Body of pancreas (tissue), 4 donors: ENCODE measurements at regions not wholly inside any gene's neighbourhood (a gene's known extent, or its start where the extent isn't known, plus 50 kb on each side); places are given as distances from the start of the nearest gene placed in this dataset.
"Not testable (repeated sequence)": the region's sequence is repeated elsewhere in the genome, so short reads cannot be mapped to it uniquely, and the experiment has no call there.

ENCODE experiments used
- ATAC-seq: fragments of 150-250 bp; one replicate; pipeline ENCODE4 v1.9.1; 2016
- DNase-seq, 4 donors: peaks; one replicate each; pipeline ENCODE4 v3.0.0-alpha.2; 2019
- H3K27ac ChIP-seq, 4 donors: fragments of 200-600 bp; sonication (generic); 1 replicate in 3 of 4; 2 replicates in 1 of 4; pipeline versions ENCODE4 v1.5.1 to v1.6.1; 2016 to 2019; ENCODE audit warnings: mild to moderate bottlenecking in 1 of 4, mixed read lengths in 1 of 4, moderate library complexity in 1 of 4
- H3K27me3 ChIP-seq, 2 donors: fragments of 200-600 bp; sonication (generic); one replicate each; pipeline ENCODE4 v1.6.0; 2016; ENCODE audit warnings: mild to moderate bottlenecking in 1 of 2
- H3K36me3 ChIP-seq, 2 donors: fragments of 200-600 bp; sonication (generic); replicated peaks in 1 of 2; 2 replicates each; pipeline ENCODE4 v1.5.1; 2016; ENCODE audit warnings: low read depth in 2 of 2; ENCODE audit not compliant: insufficient read depth in 1 of 2
- H3K4me1 ChIP-seq: fragments of 200-600 bp; sonication (generic); one replicate; pipeline ENCODE4 v1.6.0; 2016
- H3K4me3 ChIP-seq, 2 donors: fragments of 200-600 bp; sonication (generic); 1 replicate in 1 of 2; 2 replicates in 1 of 2; pipeline ENCODE4 v1.5.1; 2016 to 2019
- H3K9me3 ChIP-seq, 3 donors: fragments of 200-600 bp; sonication (generic); 1 replicate in 2 of 3; 2 replicates in 1 of 3; pipeline ENCODE4 v1.5.1; 2016
- CTCF ChIP-seq, 7 experiments: fragments of 450-650 bp in 4 of 7; fragments of 200-600 bp in 3 of 7; sonication (generic) in 3 of 7; IDR thresholded peaks; one replicate each; pipeline ENCODE4 v1.5.1; 2016 to 2019; ENCODE audit warnings: antibody characterized with exemption in 7 of 7
- POLR2A ChIP-seq, 3 donors: fragments of 450-650 bp; IDR thresholded peaks; one replicate each; pipeline ENCODE4 v1.6.1; 2016; ENCODE audit warnings: antibody characterized with exemption in 3 of 3, mild to moderate bottlenecking in 2 of 3
- WGBS, 2 donors: methylation state at CpG; one replicate each; pipeline ENCODE4 v1.1.5; 2017; 5-methylcytosine and 5-hydroxymethylcytosine counted together
- intact Hi-C: fragments of 100-400 bp; cut with DNase I; formaldehyde crosslinking; loops from one replicate; pipeline ENCODE4 v1.15.1; 2023

DNA sequence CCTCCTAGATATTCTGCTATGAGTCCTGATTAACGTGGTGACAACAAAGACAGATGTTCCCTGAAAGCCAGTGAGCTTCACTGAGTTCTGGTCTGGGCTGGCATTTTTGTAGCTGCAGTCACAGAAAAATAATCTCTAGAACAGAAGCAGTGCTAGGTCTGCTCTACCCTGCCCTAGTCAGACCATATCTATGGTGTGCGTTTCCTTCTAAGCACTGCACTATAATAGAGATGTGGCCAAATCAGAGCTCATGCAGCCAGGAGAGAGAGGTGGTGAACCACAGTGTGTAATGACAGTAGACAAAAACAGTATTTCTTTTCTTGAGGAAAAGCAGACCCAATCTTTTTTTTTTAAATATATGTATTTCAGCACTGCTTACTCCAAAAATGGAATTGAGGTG is 76.3 kb downstream of the CMAS start:
- intact Hi-C loops = no loop called here
- DNase-seq (no peak), ATAC-seq (no peak)
- Histone ChIP-seq H3K9me3 (no peaks in the 10 kb centered on the region), H3K27me3 (no peaks in the 10 kb centered on the region), H3K36me3 (no peaks in the 10 kb centered on the region), H3K27ac (no peak overlapping the region), H3K4me3 (no peak overlapping the region), H3K4me1 (no peaks in the 10 kb centered on the region)
- no peak for TF ChIP-seq POLR2A (IDR thresholded peaks at IDR 0.05)
- no peak for TF ChIP-seq CTCF (IDR thresholded peaks at IDR 0.05)
- WGBS, 2 donors = 35% methylated on average over 2 of the region's 2 CpGs

GRCh38 chr12:22124987-22125386 is 79.0 kb downstream of the CMAS start:
- H3K36me3 ChIP-seq = no peaks in the 10 kb centered on the region
- no peak for DNase-seq
- no peak overlapping the region for H3K4me3 ChIP-seq
- H3K27me3 ChIP-seq = no peaks in the 10 kb centered on the region
- TF ChIP-seq CTCF (IDR thresholded peaks at IDR 0.05) (no peak), POLR2A (IDR thresholded peaks at IDR 0.05) (no peak)
- intact Hi-C loops = no loop called here
- no peak overlapping the region for H3K27ac ChIP-seq
- H3K9me3 ChIP-seq = no peaks in the 10 kb centered on the region
- 62 to 88% methylated on average over 1 to 2 of the region's 2 CpGs for WGBS, 2 donors
- ATAC-seq = no peak
- H3K4me1 ChIP-seq = no peaks in the 10 kb centered on the region

- intact Hi-C loops = not testable (repeated sequence)
- 27 to 29% methylated on average over 2 of the region's 2 CpGs for WGBS, 2 donors
These were observed 80.1 kb downstream of the CMAS start for GRCh38 chr12:22126101-22126500.

GRCh38 chr12:22126758-22127157 is 80.7 kb downstream of the CMAS start:
- TF ChIP-seq POLR2A (IDR thresholded peaks at IDR 0.05) (no peak), CTCF (IDR thresholded peaks at IDR 0.05) (no peak)
- no peak overlapping the region for H3K27ac ChIP-seq
- 0% methylated on average over 1 of the region's 1 CpG for WGBS, 2 donors
- H3K36me3 ChIP-seq = no peaks in the 10 kb centered on the region
- no peaks in the 10 kb centered on the region for H3K27me3 ChIP-seq
- DNase-seq (no peak), ATAC-seq (no peak)
- intact Hi-C loops = no loop called here
- no peak overlapping the region for H3K4me3 ChIP-seq
- no peaks in the 10 kb centered on the region for H3K9me3 ChIP-seq
- H3K4me1 ChIP-seq = no peaks in the 10 kb centered on the region

More at GRCh38 chr12:22126101-22126500, 80.1 kb downstream of the CMAS start:
- DNase-seq, H3K27me3 ChIP-seq, H3K4me1 ChIP-seq, H3K36me3 ChIP-seq, H3K4me3 ChIP-seq, ATAC-seq, H3K27ac ChIP-seq, H3K9me3 ChIP-seq: not testable (repeated sequence)

DNA sequence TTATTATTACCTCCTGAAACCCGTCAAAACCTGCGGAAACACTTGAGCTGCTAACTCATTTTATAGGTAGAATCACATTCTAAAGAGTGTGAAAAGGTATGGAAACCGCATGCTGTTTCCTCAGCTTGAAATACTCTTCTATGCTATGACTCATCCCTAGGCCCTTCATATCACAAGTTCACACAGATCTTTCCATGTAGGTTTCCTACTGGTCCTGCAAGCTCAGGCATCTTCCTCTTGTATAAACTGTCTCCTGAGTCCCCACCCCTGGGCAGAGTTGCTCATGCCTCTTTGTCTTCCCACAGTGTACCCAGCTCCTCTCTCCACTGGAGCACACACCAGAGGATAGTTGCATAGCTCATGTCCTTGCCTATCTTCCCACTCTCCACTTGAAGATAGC is 84.7 kb downstream of the CMAS start:
- ATAC-seq = no peak
- Histone ChIP-seq H3K27ac (no peak overlapping the region), H3K4me3 (no peak overlapping the region), H3K4me1 (no peaks in the 10 kb centered on the region), H3K36me3 (no peaks in the 10 kb centered on the region), H3K9me3 (no peaks in the 10 kb centered on the region), H3K27me3 (no peaks in the 10 kb centered on the region)
- DNase-seq = no peak
- intact Hi-C loops = no loop called here
- 80 to 87% methylated on average over 3 of the region's 3 CpGs for WGBS, 2 donors
- TF ChIP-seq POLR2A (IDR thresholded peaks at IDR 0.05) (no peak), CTCF (IDR thresholded peaks at IDR 0.05) (no peak)

GRCh38 chr12:22136604-22137117 is 90.6 kb downstream of the CMAS start:
- H3K36me3 ChIP-seq, DNase-seq, H3K27me3 ChIP-seq, H3K27ac ChIP-seq, intact Hi-C loops, H3K4me3 ChIP-seq, H3K4me1 ChIP-seq, H3K9me3 ChIP-seq, ATAC-seq: not testable (repeated sequence)
- WGBS, 2 donors = 81% methylated on average over 12 to 19 of the region's 21 CpGs
